GM12891 (cell line): ENCODE measurements at regions not wholly inside any gene's neighbourhood (a gene's known extent, or its start where the extent isn't known, plus 50 kb on each side); places are given as distances from the start of the nearest gene placed in this dataset.

Experiments
- DNase-seq: peaks from one replicate; pipeline ENCODE4 v3.0.0; 2011; ENCODE audit warnings: low spot score; ENCODE audit not compliant: insufficient read length
- FAIRE-seq: peaks from 2 replicates; lab custom pipeline; 2011; peaks lifted over from hg19 to GRCh38; lab: Jason Lieb, UNC
- PAX5 ChIP-seq: IDR thresholded peaks from 2 replicates; pipeline ENCODE4 v1.6.1; 2011; ENCODE audit warnings: low read length, moderate library complexity, mild to moderate bottlenecking; ENCODE audit not compliant: insufficient read depth, severe bottlenecking
- POLR2A ChIP-seq: IDR thresholded peaks from 2 replicates; pipeline ENCODE4 v1.6.1; 2011; ENCODE audit warnings: low read depth, low read length, control low read depth
- POLR2AphosphoS5 ChIP-seq: IDR thresholded peaks from 2 replicates; pipeline ENCODE4 v1.6.1; 2011; ENCODE audit warnings: low read depth, low read length, control low read depth
- POU2F2 ChIP-seq: IDR thresholded peaks from 2 replicates; pipeline ENCODE4 v1.6.1; 2011; ENCODE audit warnings: low read depth, mild to moderate bottlenecking, control low read depth, low read length, moderate library complexity
- SPI1 ChIP-seq: IDR thresholded peaks from 2 replicates; pipeline ENCODE4 v1.6.1; 2011; ENCODE audit warnings: low read depth, low read length, control low read depth
- TAF1 ChIP-seq: IDR thresholded peaks from 2 replicates; pipeline ENCODE4 v1.6.1; 2011; ENCODE audit warnings: low read depth, low read length, control low read depth

- FAIRE-seq (no peak), DNase-seq (no peak)
- TF ChIP-seq POLR2A: no peak
- no peak for TF ChIP-seq POLR2AphosphoS5
- TF ChIP-seq SPI1: no peak
- TF ChIP-seq PAX5: no peak
- no peak for TF ChIP-seq TAF1
- no peak for TF ChIP-seq POU2F2
These were observed 122.1 kb downstream of the RPS24 start for GRCh38 chr10:78155722-78156121.

- no peak for TF ChIP-seq POU2F2
- TF ChIP-seq POLR2AphosphoS5: no peak
- TF ChIP-seq TAF1: no peak
- FAIRE-seq (no peak), DNase-seq (no peak)
These were observed 126.9 kb downstream of the RPS24 start for GRCh38 chr10:78160591-78160990.

GRCh38 chr10:78162853-78163252 is 129.2 kb downstream of the RPS24 start:
- no peak for DNase-seq
- no peak for FAIRE-seq
- TF ChIP-seq PAX5: no peak
- no peak for TF ChIP-seq SPI1
- TF ChIP-seq POLR2AphosphoS5: no peak
- no peak for TF ChIP-seq POLR2A
- no peak for TF ChIP-seq TAF1
- TF ChIP-seq POU2F2: no peak

GRCh38 chr10:78164702-78165101 is 131.0 kb downstream of the RPS24 start:
- TF ChIP-seq POLR2A (no peak), POLR2AphosphoS5 (no peak), TAF1 (no peak)
- FAIRE-seq (no peak), DNase-seq (no peak)

- TF ChIP-seq POLR2A (no peak), POU2F2 (no peak), POLR2AphosphoS5 (no peak)
- DNase-seq (no peak), FAIRE-seq (no peak)
These were observed 131.5 kb downstream of the RPS24 start for GRCh38 chr10:78165172-78165571.

GRCh38 chr10:78165617-78166016 is 132.0 kb downstream of the RPS24 start:
- FAIRE-seq (no peak), DNase-seq (no peak)
- TF ChIP-seq POLR2AphosphoS5 (no peak), SPI1 (no peak), POLR2A (no peak), TAF1 (no peak), POU2F2 (no peak), PAX5 (no peak)

- FAIRE-seq: no peak
- no peak for DNase-seq
- no peak for TF ChIP-seq PAX5
These were observed 132.6 kb downstream of the RPS24 start for GRCh38 chr10:78166261-78166660.

GRCh38 chr10:78169214-78169613 is 135.6 kb downstream of the RPS24 start:
- FAIRE-seq: no peak
- TF ChIP-seq POLR2A (no peak), PAX5 (no peak), SPI1 (no peak)

GRCh38 chr10:78170026-78170475 is 136.4 kb downstream of the RPS24 start:
- FAIRE-seq: no peak
- no peak for DNase-seq
- TF ChIP-seq POLR2AphosphoS5 (no peak), POLR2A (no peak), SPI1 (no peak), PAX5 (no peak), POU2F2 (no peak), TAF1 (no peak)

More at GRCh38 chr10:78169214-78169613, 135.6 kb downstream of the RPS24 start:
- DNase-seq: no peak

- no peak for TF ChIP-seq POLR2AphosphoS5
- no peak for TF ChIP-seq SPI1
- TF ChIP-seq POU2F2: no peak
- TF ChIP-seq TAF1: no peak
- FAIRE-seq: no peak
- DNase-seq: no peak
These were observed 138.2 kb downstream of the RPS24 start for GRCh38 chr10:78171633-78172400.

- DNase-seq (no peak), FAIRE-seq (no peak)
These were observed 139.8 kb downstream of the RPS24 start for GRCh38 chr10:78173360-78174015.

More at GRCh38 chr10:78173360-78174015, 139.8 kb downstream of the RPS24 start:
- no peak for TF ChIP-seq PAX5
- no peak for TF ChIP-seq TAF1
- TF ChIP-seq POU2F2: no peak
- no peak for TF ChIP-seq POLR2A
- TF ChIP-seq POLR2AphosphoS5: no peak
- no peak for TF ChIP-seq SPI1
